ENCODE measurements at regions not wholly inside any gene's neighbourhood (a gene's known extent, or its start where the extent isn't known, plus 50 kb on each side); places are given as distances from the start of the nearest gene placed in this dataset.

DNA sequence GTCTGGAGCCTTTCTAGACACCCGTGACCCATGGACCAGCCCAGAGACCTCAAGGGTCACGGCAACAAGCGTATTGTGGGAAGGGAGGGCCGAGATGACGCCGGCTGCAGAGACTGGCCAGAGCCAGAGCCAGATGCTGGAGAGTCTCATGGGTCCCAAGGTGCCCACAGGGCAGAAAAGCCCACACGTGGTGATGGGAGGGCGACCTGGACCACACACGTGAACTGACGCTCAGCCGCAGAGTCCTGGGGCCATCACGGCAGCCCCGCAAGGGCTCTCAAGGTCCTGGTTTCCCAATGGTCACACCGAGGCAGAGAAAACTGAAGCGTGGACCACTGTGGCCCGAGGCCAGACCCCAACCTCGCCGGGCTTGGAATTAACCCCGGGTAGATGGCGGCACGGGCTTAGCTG is 92.6 kb downstream of the YTHDF1 start:
- DNase-seq (ENCODE audit: low spot score in 2 of 2): peak in 1 of 2 donors; percentile 46
- TF ChIP-seq, protein P1, sequence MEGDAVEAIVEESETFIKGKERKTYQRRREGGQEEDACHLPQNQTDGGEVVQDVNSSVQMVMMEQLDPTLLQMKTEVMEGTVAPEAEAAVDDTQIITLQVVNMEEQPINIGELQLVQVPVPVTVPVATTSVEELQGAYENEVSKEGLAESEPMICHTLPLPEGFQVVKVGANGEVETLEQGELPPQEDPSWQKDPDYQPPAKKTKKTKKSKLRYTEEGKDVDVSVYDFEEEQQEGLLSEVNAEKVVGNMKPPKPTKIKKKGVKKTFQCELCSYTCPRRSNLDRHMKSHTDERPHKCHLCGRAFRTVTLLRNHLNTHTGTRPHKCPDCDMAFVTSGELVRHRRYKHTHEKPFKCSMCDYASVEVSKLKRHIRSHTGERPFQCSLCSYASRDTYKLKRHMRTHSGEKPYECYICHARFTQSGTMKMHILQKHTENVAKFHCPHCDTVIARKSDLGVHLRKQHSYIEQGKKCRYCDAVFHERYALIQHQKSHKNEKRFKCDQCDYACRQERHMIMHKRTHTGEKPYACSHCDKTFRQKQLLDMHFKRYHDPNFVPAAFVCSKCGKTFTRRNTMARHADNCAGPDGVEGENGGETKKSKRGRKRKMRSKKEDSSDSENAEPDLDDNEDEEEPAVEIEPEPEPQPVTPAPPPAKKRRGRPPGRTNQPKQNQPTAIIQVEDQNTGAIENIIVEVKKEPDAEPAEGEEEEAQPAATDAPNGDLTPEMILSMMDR (IDR thresholded peaks at IDR 0.05): no peak
- no peaks in the 10 kb centered on the region for H3K36me3 ChIP-seq
- H3K27ac ChIP-seq: no peak overlapping the region
- no peaks in the 10 kb centered on the region for H3K27me3 ChIP-seq
- intact Hi-C loops (cut with DNase I): no loop called here
- H3K9me3 ChIP-seq: no peaks in the 10 kb centered on the region
- H3K4me3 ChIP-seq: no peak overlapping the region
- H3K4me1 ChIP-seq: no peaks in the 10 kb centered on the region

DNA sequence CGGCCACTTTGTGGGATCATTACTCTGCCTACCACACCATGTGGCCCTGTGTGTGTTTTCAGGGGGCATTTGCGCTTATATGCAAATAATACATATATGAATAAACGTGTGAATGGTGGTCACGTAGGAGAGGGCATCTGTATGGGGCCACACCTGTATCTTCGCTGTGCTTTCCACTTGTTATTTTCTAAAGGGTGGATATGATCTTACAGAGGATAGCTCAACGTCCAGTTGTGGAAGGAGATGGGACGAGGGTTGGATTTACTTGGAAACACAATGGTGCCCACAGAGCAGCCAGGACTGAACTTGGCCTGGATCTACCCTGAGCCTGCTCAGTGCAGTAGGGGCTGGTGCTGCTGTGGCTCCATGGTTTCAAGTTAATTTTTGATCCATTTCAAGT is 93.3 kb downstream of the YTHDF1 start:
- Histone ChIP-seq H3K4me3 (no peak overlapping the region), H3K4me1 (no peaks in the 10 kb centered on the region), H3K9me3 (no peaks in the 10 kb centered on the region), H3K27me3 (no peaks in the 10 kb centered on the region), H3K36me3 (no peaks in the 10 kb centered on the region), H3K27ac (no peak overlapping the region)
- TF ChIP-seq, protein P1 (IDR thresholded peaks at IDR 0.05): no peak
- intact Hi-C loops (cut with DNase I): no loop called here
- peak in 1 of 2 donors; percentile 25 for DNase-seq (ENCODE audit: low spot score in 2 of 2)

DNA sequence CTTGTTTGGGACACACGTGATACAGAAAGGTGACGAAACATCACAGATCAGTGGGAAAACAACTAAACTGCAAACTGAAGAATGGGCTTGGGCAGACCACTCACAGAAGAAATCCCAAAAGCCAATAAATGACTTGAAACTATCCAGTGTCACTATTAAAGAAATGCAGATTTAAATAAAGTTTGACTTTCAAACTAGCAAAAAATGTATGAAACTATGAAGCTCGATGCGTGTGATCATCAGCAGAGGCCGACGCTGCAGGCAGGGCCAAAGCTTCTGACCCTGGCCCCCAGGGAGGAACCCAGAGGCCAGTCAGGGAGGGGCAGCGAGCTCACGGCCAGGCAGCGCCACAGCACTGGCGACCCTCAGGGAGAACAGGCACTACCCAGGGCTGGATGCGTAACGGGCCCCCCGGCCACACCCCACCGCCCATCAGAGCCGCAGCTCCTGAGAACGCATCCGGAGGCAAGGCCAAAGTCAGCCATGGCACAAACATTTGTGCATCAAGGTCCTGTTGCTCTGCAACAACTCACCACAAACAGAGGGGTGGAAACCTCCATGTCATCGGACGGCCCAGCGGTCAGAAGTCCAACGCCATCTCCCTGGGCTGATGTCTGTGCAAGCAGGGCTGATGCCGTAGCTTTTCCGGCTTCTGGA is 94.1 kb downstream of the YTHDF1 start:
- no peak for DNase-seq (ENCODE audit: low spot score in 2 of 2)
- Histone ChIP-seq H3K4me1 (no peaks in the 10 kb centered on the region), H3K27ac (no peak overlapping the region), H3K27me3 (no peaks in the 10 kb centered on the region), H3K4me3 (no peak overlapping the region), H3K9me3 (no peaks in the 10 kb centered on the region), H3K36me3 (no peaks in the 10 kb centered on the region)
- TF ChIP-seq, protein P1 (IDR thresholded peaks at IDR 0.05): no peak
- intact Hi-C loops (cut with DNase I): no loop called here

DNA sequence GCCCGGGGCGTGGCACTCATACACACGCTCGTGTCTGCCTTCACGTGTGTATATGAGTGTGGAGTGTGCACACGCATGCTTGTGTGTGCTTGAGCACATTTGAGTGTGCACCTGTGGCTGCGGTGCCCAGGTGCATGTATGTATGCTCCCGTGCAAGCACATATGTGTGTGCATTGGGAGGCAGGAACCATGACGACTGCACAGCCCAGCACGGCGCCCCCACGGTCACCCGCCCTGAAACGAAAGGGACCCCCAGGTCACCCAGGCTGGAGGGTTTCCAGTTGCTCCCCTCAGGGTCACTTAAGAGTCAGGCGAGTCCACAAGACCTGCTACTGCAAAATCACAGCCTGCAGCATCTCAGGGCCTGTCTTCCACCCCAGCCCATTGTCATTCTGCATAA is 94.7 kb downstream of the YTHDF1 start:
- no peaks in the 10 kb centered on the region for H3K4me1 ChIP-seq
- no peaks in the 10 kb centered on the region for H3K9me3 ChIP-seq
- no peaks in the 10 kb centered on the region for H3K27me3 ChIP-seq
- H3K27ac ChIP-seq: no peak overlapping the region
- no peaks in the 10 kb centered on the region for H3K36me3 ChIP-seq
- intact Hi-C loops (cut with DNase I): no loop called here
- TF ChIP-seq, protein P1 (IDR thresholded peaks at IDR 0.05): no peak
- H3K4me3 ChIP-seq: no peak overlapping the region
- no peak for DNase-seq (ENCODE audit: low spot score in 2 of 2)

DNA sequence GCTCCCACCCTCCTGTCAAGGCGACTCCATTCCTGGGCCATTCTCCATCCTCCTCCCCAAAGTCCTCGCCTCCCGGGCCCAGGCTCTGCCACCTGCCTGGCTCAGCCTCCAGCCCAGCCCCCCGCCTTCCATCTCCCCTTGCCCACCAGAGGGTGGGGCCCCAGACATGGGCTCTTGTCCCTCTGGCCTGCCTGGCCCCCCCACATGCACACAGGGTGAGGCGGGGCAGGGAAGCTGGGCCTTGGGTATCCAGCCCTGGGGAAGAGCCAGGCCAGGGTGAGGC is 95.2 kb downstream of the YTHDF1 start:
- H3K36me3 ChIP-seq: no peaks in the 10 kb centered on the region
- no peaks in the 10 kb centered on the region for H3K9me3 ChIP-seq
- intact Hi-C loops (cut with DNase I): no loop called here
- TF ChIP-seq, protein P1 (IDR thresholded peaks at IDR 0.05): no peak
- no peak overlapping the region for H3K4me3 ChIP-seq
- DNase-seq (ENCODE audit: low spot score in 2 of 2): no peak
- no peak overlapping the region for H3K27ac ChIP-seq
- H3K4me1 ChIP-seq: no peaks in the 10 kb centered on the region
- H3K27me3 ChIP-seq: no peaks in the 10 kb centered on the region
